ENCODE measurements at regions not wholly inside any gene's neighbourhood (a gene's known extent, or its start where the extent isn't known, plus 50 kb on each side); places are given as distances from the start of the nearest gene placed in this dataset.
A peak's percentile ranks its signal among the peaks of the same experiment; 100 is the strongest.

GRCh38 chr2:143994961-143995360, 525.0 kb downstream of the ZEB2 start:
- no peak for DNase-seq

GRCh38 chr2:143991596-143991995, 528.3 kb downstream of the ZEB2 start:
- peak in 1 of 4 experiments; percentile 0 for DNase-seq

- DNase-seq, result no peak
These were observed 531.8 kb downstream of the ZEB2 start for GRCh38 chr2:143988082-143988481.

GRCh38 chr2:143981428-143981827, 538.5 kb downstream of the ZEB2 start:
- DNase-seq, result no peak

GRCh38 chr2:143977356-143977755, 542.6 kb downstream of the ZEB2 start:
- no peak for DNase-seq

- no peak for DNase-seq
These were observed 544.7 kb downstream of the ZEB2 start for GRCh38 chr2:143975216-143975615.

- DNase-seq, result no peak
These were observed 545.7 kb downstream of the ZEB2 start for GRCh38 chr2:143974262-143974661.

GRCh38 chr2:143968860-143969259, 551.1 kb downstream of the ZEB2 start:
- no peak for DNase-seq

- no peak for DNase-seq
These were observed 551.6 kb downstream of the ZEB2 start for GRCh38 chr2:143968360-143968759.

- no peak for DNase-seq
These were observed 554.3 kb downstream of the ZEB2 start for GRCh38 chr2:143965493-143966164.

GRCh38 chr2:143964891-143965290, 555.0 kb downstream of the ZEB2 start:
- no peak for DNase-seq

- no peak for DNase-seq
These were observed 559.7 kb downstream of the ZEB2 start for GRCh38 chr2:143960177-143960576.

- no peak for DNase-seq
These were observed 562.6 kb downstream of the ZEB2 start for GRCh38 chr2:143957321-143957720.

GRCh38 chr2:143955401-143956065, 564.4 kb downstream of the ZEB2 start:
- DNase-seq, result no peak

GRCh38 chr2:143954844-143955243, 565.1 kb downstream of the ZEB2 start:
- no peak for DNase-seq

GRCh38 chr2:143954186-143954585, 565.7 kb downstream of the ZEB2 start:
- DNase-seq, result no peak

- no peak for DNase-seq
These were observed 566.4 kb downstream of the ZEB2 start for GRCh38 chr2:143953451-143954030.

- DNase-seq, result no peak
These were observed 567.4 kb downstream of the ZEB2 start for GRCh38 chr2:143952536-143952935.

- no peak for DNase-seq
These were observed 569.2 kb downstream of the ZEB2 start for GRCh38 chr2:143950704-143951103.

GRCh38 chr2:143949121-143949848, 570.6 kb downstream of the ZEB2 start:
- no peak for DNase-seq

- no peak for DNase-seq
These were observed 571.2 kb downstream of the ZEB2 start for GRCh38 chr2:143948710-143949109.

GRCh38 chr2:143946436-143947391, 573.2 kb downstream of the ZEB2 start:
- DNase-seq, result no peak
